NT2/D1 (cell line): ENCODE measurements at regions not wholly inside any gene's neighbourhood (a gene's known extent, or its start where the extent isn't known, plus 50 kb on each side); places are given as distances from the start of the nearest gene placed in this dataset.

Source experiments
- YY1 ChIP-seq: IDR thresholded peaks from 2 replicates; pipeline ENCODE4 v1.6.1; 2011; ENCODE audit not compliant: insufficient read length, insufficient read depth
- ZNF274 ChIP-seq: IDR thresholded peaks from 2 replicates; pipeline ENCODE4 v1.6.1; 2011; ENCODE audit warnings: mild to moderate bottlenecking, low read depth, low read length

DNA sequence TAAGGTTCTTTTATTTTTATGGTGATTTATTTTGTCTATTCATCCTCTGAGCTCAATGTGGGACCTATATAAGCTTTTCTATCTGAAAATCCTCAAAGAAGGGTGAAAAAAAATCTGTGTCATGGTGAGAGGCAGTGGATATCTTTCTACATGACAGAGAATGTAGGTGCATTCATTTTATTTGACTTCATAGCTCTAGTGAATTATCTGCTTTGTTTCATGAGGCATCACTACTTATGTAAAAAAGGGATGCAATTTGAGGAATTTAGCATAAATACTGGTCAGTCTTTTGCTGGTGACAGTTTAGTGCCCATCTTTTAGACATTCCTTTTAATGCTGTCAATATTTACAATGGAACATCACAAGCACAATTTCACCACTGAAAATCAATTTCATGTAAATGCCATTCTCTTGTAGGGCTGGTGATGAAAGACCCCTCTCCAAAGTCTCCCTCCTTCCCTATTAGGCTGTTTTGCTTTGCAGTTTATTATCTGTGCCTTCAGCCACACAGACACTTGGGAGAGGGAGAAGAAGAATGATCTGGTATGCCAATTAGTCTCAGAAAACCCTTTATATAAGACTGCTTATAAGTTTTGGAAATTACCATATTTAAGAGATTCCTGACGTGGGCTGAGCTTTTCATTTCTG is 148.3 kb upstream of the NXPH2 start:
- no peak for TF ChIP-seq ZNF274
- TF ChIP-seq YY1 = no peak
